Spleen (tissue), 7 donors: ENCODE measurements at regions not wholly inside any gene's neighbourhood (a gene's known extent, or its start where the extent isn't known, plus 50 kb on each side); places are given as distances from the start of the nearest gene placed in this dataset.

Experiments
- POLR2A ChIP-seq, 3 donors: fragments of 450-650 bp; IDR thresholded peaks; one replicate each; pipeline ENCODE4 v1.5.1; 2017; ENCODE audit warnings: antibody characterized with exemption in 3 of 3, mild to moderate bottlenecking in 1 of 3
- TF ChIP-seq, protein P1 (sequence below), 11 experiments: fragments of 200-600 bp in 7 of 11; fragments of 450-650 bp in 4 of 11; sonication (generic) in 4 of 11; IDR thresholded peaks in 8 of 11; conservative IDR thresholded peaks in 3 of 11; 1 replicate in 7 of 11; 2 replicates in 4 of 11; pipeline versions ENCODE4 v1.4.0 to v1.8.0; 2016 to 2021; ENCODE audit warnings: antibody characterized with exemption in 11 of 11, inconsistent platforms in 4 of 11, mild to moderate bottlenecking in 1 of 11
- donor health status: DM: no; HTN: no; CAD: no; lungs with moderate emphysema.
- donor health status: DM: no; HTN: no; CAD: no.
- donor health status: DM: no; HTN: no; CAD: no.

- TF ChIP-seq POLR2A (IDR thresholded peaks at IDR 0.05): no peak
- TF ChIP-seq, protein P1, sequence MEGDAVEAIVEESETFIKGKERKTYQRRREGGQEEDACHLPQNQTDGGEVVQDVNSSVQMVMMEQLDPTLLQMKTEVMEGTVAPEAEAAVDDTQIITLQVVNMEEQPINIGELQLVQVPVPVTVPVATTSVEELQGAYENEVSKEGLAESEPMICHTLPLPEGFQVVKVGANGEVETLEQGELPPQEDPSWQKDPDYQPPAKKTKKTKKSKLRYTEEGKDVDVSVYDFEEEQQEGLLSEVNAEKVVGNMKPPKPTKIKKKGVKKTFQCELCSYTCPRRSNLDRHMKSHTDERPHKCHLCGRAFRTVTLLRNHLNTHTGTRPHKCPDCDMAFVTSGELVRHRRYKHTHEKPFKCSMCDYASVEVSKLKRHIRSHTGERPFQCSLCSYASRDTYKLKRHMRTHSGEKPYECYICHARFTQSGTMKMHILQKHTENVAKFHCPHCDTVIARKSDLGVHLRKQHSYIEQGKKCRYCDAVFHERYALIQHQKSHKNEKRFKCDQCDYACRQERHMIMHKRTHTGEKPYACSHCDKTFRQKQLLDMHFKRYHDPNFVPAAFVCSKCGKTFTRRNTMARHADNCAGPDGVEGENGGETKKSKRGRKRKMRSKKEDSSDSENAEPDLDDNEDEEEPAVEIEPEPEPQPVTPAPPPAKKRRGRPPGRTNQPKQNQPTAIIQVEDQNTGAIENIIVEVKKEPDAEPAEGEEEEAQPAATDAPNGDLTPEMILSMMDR (IDR thresholded peaks at IDR 0.05 in 8 of 11, conservative IDR thresholded peaks at IDR 0.05 in 3 of 11): no peak
Measured at GRCh38 chr5:125478599-125478998, 732.2 kb upstream of the ZNF608 start.
